NCI-H2081 (cell line): ENCODE measurements at regions not wholly inside any gene's neighbourhood (a gene's known extent, or its start where the extent isn't known, plus 50 kb on each side); places are given as distances from the start of the nearest gene placed in this dataset.

Experiments
- DNase-seq, 2 experiments: peaks; one replicate each; lab custom pipeline; 2025; lab: John Stamatoyannopoulos, UW

DNA sequence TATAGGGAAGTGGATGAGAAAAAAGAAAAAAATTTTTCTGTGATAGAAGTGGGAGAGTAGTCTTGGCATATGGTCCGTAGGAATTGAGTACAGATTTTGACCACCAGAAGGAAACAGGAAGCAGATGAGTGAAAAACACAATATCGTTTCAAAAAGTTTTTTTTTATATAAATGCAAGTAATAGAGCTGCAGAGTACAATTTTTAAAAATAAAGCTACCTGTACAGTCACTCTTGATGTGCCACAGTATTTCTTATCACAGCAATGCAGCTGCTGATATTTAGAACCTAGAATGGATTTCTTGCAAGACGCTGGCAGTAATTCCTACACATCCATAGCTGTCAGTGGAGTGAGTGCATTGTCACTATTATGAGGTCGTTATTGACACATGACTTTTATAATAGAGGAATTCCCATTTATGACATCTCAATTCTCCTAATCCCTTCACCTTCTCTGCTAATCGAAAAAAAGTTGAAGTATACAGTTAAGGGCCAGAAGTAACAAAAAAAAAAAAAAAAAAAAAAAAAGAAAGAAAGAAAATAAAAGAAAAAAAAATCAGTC lies 477.7 kb downstream of the TAF11L14 start:
- DNase-seq = no peak

DNA sequence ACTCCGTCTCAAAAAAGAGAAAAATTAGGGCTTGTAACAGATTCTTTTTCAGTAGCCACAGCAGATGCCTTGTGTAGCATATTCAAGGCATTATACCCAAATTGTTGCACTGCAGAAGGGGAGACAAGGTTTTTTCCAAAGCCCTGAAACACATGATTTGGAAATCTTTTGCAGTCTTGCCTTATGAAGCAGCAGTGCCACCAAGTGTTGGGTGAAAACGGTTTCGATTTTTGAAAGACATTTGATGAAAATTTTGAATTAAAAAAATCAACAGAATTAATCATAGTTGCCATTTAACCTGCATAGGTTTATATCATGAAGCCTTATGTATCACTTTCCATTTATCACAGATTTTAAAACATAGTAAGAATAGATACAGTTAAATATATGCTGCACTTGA lies 479.5 kb downstream of the TAF11L14 start:
- DNase-seq = peak; percentile 64 to 82

DNA sequence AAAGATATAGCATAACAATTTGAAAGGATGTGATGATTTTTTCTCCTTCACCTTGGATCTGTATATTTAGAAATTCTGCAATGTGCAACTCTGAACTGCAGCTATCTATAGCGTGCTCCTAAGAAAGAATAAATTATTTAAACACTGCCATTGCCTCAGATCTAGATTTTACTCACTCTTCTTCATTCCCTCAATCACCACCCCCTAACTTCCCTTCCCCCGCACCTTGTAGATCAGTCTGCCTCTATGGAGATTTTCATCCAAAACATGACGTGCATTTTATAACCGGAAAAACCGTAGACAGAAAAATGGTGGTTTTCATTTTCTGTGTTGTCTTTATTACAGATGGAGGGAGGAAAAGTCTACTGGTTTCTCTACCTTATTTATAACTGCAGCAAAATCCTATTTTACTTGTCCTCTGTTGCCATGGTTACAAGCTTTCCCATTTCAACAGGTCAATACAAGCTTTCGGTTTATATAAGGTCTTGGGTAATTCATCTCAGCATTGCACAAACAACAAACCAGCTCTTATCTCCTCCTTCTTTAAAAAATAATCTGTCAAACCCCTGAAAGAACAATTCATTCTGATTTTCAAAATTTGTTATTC lies 480.0 kb downstream of the TAF11L14 start:
- peak; percentile 17 to 20 for DNase-seq

DNA sequence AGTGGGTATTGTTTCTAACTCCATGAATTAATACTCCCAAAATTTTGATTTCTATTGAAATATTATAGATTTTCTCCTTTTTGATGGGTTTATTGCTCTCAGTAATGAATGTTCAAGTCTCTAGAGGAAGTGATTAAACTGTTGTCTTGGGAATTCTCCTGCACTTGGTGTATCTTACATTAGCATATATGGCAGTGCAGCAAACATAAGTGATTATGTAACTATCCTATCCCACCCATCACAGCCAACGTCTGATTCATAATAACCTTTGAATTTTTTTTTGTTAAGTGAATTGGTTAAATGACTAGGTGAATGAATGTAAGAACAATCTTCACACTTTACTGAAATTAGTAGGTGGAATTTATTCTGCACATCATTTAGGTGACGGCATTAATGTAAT lies 483.7 kb downstream of the TAF11L14 start:
- DNase-seq = no peak

DNA sequence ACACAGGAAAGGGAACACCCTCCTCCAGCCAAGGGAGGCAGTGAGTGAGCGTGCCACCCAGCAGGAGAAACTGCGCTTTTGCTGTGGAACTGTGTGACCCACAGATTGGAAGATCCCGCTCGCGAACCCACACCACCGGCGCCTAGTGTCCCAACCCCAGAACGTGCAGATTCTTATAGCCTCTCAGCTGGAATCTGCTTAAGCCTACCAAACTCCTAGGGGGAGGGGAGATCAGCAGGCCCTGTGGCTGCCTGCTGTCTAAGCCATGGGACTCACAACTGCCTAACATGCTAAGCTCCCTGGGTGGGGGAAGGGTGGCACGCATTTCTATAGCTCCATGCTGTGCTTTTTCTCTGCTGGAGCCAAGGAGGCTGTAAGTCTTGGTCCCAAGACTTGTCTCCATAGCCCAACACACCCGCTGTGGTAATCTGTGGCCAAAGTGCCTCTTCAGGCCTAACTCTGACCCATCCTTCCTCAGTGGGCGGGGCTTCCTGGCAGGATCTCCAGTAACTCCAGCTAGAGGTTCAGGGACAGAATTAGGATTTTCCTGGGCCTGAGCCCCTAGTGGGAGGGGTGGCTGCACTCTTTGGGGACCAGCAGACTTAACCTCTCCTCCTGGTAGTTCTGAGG lies 485.0 kb downstream of the TAF11L14 start:
- no peak for DNase-seq

DNA sequence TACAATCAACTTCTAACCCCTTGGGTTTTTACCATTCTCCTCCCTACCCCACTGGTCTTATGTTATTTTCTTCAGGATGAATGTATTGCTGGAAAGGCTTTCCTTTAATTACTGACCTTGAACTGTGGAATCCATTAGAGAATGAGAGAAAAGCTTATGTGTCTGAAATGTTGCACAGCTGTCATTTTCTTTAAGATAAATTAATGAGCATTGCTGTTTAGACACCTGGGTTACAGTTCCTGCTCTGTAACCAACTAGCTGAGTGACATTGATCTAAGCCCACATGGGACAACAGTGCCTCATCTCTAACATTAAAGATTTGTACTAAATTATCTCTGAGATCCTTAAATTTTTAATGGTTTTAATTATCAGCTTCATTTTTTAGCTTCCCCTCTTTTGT lies 507.0 kb downstream of the TAF11L14 start:
- DNase-seq = peak in 1 of 2 experiments; percentile 35

DNA sequence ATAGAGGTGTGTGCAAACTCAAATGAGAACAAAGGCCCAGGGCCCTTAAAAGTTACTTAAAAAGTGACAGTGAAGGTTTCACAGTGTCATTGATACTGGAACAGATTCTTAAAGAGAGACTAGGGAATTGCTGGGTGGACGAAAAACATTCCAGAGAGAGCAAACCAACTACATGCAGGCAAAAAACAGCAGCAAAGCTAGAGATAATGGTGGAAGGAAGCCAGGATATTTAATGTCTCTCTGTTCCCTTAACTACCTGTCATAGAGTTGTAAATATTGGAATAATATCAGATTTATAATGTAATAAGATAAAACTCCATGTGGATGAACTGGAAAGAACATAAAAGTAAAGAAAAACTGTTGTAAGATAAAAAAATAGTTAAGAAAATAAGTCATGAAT lies 508.6 kb downstream of the TAF11L14 start:
- DNase-seq = no peak

DNA sequence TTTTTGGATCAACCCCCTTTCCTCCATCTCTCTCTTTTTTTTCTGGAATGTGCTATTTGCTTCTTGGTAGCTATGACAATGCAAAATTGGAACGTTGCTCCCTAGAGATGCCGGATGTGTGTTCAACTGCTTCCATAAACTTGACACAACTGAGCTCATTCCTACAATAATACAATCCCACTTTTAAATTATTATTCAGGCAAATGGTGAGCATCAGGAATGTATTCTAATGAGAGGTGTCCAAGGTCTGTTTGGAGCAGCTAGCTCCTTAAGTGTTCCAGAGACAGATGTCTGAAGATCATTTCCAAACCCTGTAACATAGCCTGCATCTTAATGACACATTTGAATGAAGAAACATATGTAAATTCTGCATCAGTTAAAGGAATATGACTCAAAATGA lies 518.4 kb downstream of the TAF11L14 start:
- no peak for DNase-seq

DNA sequence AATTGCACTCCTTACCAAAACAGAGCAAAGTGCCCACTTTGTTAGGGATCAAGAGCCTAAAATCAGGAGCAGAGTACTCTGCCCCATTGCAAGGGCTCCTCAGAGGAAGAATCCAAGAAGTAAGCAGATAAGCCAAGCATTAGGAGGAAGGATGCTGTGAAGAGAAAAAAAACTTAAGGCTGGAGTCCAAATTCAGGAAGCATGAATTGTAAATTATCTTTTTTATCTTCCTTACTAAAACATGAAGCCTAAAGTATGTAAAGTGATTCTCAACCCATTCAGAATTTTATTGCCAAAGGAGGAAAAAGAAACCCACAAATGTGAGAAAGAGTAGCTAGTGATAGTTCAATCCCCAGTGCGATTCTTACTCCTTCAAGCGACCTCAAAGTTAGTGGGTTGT lies 523.9 kb downstream of the TAF11L14 start:
- no peak for DNase-seq

DNA sequence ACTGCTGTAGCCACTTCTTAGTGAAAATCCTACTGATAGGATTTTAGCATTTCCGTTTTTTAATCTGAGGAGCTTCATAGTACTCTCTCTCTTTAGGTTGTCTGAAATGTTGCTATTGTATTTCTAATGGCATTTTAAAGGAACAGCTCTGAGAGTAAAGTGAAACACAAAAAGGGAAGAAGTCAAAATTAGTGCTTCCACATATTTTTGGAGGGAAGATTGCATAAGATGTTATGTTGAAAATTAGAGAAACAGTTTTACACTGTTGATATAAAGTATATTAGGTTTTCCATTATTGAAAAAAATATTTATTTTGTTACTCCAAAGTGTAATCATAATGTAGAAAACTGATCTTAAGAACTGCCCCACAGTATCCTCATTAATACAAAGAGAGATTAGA lies 525.1 kb downstream of the TAF11L14 start:
- no peak for DNase-seq

DNA sequence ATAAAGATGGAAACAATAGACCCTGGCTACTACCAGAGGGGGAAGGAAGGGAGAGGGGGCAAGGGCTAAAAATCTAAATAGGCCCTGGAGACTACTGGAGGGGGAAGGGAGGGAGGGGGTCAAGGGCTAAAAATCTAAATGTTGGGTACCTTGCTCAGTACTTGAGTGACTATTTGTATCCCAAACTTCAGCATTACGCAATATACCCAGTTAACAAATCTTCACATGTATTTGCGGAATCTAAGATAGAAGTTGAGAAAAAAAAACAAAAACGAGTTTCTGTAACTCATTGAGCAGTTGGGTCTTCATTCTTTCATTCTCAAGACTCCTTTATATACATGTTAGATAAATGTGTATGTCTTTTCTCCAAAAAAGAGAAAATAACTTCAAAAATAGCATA lies 537.4 kb downstream of the TAF11L14 start:
- DNase-seq = no peak

DNA sequence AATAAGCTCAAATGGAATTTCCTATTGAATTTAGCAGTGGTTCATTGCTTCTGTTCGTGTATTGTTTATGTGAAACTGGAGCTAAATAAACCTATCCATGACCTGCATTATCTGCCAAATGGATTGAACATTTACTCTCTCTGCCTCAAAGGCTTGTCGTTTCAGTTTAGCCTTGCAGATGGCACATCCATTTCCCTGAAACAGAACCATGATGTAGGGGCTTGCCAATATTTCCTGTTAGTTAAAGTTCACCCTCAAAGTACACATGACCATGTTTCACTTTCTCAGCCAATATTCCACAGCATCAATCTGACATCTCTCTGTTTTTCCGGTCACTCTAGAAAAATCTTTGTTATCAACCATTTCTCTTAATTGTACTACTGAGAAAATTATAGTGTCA lies 545.3 kb downstream of the TAF11L14 start:
- DNase-seq = no peak

DNA sequence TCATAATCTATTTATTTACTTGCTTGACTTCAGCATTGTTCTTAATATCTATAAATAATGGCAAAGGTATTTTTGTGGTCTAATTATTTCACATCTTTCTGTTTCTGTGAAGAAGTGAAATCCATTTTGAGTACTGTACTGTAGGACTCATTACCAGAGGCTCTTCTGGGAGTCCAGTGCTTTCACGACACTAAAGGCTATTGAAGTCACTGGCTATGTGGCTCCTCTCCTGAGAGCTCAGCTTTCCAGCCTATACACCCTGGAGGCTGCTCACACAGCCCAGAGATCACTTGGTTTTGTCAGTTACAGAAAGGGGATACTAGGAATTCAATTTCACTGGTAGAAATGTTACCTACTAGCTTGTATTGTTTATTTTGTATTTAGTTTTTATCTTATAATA lies 547.3 kb downstream of the TAF11L14 start:
- DNase-seq = no peak

DNA sequence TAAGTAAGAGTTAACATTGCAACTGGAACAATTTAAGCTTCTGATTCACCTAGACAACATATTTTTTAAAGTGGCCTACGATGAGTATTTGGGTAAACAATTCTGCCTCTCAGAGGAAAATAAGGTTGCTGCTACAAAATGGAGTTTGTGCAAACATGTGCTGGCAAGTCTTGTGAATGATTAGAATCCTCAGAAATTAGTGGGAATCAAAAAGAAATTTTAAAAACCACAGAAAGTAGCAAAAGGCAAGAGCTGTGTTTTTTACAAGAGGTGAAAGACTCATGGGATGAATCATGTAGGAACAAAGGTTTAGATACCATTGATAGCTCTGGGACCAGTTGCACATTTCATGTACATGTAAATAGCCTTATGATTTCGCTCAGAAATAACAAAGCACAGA lies 561.6 kb downstream of the TAF11L14 start:
- no peak for DNase-seq

DNA sequence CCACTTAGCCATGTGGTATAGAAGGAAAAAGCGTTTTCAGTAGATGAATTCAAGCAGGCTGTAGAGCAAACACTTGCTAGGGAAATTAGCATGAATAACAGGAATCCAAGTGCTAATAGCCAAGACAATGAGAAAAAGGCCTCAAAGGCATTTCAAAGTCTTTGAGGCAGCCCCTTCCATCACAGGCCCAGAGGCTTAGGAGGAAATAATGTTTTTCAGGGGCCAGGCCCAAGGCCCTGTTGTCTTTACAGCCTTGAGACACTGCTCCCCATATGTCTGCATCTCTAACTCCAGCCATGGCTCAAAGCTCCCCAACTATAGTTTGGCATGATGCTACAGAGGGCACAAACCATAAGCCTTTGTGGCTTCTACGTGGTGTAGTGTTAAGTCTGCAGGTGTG lies 563.5 kb downstream of the TAF11L14 start:
- no peak for DNase-seq

DNA sequence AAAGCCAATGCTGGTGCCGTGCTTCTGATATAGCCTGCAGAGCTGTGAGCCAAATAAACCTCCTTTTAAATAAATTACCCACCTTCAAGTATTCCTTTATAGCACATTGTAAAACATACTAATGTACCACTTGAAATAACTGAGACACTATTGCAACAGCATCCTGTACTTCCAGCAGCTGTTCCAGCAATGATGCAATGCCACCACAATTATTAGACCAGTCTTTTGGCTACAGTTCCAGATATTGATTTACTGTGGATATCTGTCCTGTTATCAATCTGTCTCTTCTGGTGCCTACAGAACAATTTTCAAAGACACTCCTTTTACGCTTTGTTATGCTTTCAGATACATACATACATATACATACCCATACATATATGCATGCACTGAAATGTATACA lies 567.9 kb downstream of the TAF11L14 start:
- DNase-seq = no peak

DNA sequence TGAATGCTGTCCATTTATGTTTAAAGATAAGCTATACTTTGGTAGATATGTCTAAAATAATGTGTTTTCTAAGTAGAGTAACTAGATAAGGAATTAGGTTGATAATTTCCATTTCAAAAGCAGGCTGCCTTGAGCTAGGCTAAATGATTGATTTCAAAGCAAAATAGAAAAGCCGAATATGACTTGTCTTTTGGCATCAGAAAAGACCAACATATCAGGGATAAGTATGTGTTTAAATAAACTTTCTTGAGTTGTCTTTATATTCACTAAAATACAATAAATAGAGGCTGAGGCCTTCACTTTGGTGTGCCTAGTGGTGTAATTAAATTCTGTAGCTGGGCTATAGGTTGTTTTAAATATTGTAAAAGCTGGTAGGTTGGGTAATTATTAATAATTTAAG lies 569.0 kb downstream of the TAF11L14 start:
- no peak for DNase-seq

DNA sequence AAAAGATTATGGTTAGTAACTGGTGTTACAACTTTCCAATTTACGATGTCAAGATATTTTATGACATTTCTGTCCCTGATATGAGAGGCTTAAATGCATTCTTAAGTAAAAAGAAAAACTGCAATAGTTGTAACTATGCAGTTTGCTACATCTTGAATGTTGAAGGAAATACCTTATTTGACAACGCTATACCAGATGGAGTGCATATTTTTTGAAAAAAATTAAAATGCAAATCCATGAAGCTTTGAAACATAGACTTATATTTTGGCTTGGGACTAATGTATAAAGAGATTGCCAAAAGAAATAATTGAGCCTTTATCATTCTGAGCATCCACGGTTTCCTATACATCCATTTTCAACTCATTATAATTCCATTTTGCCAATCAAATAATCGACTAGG lies 579.4 kb downstream of the TAF11L14 start:
- DNase-seq = no peak

DNA sequence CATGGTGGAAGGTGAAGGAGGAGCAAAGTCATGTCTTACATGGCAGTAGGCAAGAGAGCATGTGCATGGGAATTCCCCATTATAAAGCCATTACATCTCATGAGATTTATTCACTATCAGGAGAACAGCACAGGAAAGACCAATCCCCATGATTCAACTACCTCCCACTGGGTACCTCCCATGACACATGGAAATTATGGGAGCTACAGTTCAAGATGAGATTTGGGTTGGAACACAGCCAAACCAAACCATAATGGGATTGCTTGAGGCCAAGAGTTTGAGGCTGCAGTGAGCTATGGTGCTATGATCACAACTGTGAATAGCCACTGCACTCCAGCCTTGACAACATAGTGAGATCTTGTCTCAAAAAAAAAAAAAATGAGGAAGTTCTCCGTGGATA lies 581.8 kb downstream of the TAF11L14 start:
- DNase-seq = peak in 1 of 2 experiments; percentile 23

DNA sequence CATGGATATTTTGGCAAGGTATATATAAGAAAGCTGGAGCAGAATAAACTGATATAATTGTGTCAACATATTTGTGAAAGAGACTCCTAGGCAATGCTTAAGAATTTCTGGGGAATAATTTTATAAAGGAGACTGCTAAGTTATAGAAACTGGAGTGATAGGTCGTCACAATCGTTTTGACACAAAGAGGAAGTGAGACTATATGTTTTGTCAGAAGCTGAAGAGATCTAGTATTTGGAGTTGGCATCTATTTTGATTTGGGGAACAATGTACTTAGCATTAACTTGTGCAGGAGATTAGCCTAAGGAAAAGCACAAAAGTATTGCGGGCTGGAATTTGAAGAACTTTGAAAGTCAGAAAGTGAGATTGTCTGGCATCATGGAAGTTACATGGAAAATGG lies 582.5 kb downstream of the TAF11L14 start:
- DNase-seq = no peak

DNA sequence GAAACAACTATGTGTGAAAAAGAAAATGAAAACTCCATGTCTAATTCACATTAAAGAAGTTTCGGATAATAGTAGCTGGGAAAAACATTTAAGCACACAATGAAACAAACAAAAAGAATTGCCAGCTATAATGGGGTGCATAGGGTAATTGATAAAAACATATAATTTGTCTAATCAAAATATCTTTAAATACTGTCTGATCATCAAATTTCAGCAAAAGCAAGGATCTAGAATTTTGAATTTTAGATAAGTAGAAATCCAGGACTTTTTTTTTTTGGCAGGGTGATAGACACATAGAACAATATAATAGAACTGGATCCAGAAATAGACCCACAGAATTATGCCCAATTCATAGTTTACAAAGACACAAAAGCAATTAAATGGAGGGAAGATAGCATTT lies 585.0 kb downstream of the TAF11L14 start:
- no peak for DNase-seq

DNA sequence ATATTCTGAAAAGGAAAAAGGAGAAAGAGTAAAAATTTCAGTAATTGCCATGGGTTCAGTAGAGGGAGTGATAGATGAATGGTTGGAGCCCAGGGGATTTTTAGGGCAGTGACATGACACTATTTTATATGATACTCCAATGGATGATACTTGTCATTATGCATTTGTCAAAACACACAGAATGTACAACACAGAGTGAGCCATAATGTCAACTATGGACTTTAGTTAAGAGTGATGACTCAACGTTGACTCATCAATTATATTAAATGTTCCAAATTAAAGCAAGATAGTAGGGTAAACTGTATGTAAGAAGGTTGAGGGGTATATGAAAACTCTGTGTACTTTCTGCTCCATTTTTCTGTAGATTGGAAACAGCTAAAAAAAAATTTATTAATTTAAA lies 586.4 kb downstream of the TAF11L14 start:
- DNase-seq = peak in 1 of 2 experiments; percentile 29

DNA sequence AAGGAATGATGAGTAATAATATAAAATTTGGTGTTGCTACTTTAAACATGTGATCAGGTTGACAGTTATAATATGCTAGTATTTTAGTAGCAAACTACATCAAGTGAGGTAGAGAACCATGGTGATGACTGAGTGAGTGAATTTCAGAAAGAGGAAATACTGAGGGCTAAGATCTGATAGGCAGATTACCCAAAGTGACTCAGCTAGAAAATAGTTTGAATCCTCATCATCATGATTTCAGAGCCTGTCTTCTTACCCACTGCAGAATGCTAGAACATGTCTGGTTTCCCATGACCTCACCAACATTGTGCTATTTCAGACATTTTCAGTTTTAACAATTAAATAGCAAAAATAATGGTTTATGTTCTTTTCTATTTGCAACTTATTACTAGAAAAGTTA lies 602.1 kb downstream of the TAF11L14 start:
- no peak for DNase-seq

DNA sequence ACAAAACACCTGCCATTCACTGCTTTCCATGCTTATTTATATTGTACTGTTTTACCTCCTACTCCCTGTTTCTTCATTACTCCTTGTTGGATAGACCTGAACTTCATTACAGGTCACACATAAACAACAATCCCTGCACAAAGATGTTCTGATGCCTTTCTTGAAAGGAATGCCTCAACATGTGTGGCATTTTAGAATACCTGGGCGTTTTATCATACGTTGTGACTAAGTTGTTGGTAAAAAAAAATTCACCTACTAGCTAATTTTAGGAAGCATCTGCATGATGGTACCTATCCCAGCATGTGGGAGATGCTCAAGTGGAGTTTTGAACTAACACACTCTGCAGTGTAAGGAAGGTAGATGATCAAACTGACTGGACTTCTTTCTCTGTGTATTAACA lies 604.1 kb downstream of the TAF11L14 start:
- no peak for DNase-seq
